GM12874 (cell line): ENCODE measurements at regions not wholly inside any gene's neighbourhood (a gene's known extent, or its start where the extent isn't known, plus 50 kb on each side); places are given as distances from the start of the nearest gene placed in this dataset.

ENCODE experiments used
- CTCF ChIP-seq: IDR thresholded peaks from 2 replicates; pipeline ENCODE4 v1.5.1; 2011; ENCODE audit warnings: low read depth, mild to moderate bottlenecking, control low read depth, low read length, moderate library complexity; ENCODE audit not compliant: insufficient read depth

- no peak for TF ChIP-seq CTCF
These were observed 524.2 kb downstream of the FAT4 start for GRCh38 chr4:125838924-125839323.

DNA sequence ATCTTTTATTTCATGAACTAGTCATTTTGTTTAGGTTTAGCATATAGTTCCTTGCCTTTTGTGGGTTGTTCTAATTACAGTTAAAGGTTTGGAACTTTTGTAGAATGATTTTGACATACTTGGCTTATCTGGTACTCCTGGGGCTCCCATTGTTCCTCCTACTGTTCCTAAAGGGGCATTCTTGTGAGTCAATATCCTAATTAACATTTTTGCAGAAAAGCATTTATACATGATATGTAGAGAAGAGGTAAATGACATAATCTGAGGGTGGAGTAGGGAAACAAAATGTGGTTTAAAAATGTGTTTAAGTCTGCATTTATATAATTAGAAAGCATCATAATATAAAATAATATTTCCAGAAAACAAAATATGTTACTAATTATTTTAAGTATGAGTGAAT, 529.2 kb downstream of the FAT4 start:
- TF ChIP-seq CTCF = no peak

- no peak for TF ChIP-seq CTCF
These were observed 532.8 kb downstream of the FAT4 start for GRCh38 chr4:125847518-125847917.

GRCh38 chr4:125849869-125850268, 535.1 kb downstream of the FAT4 start:
- no peak for TF ChIP-seq CTCF

DNA sequence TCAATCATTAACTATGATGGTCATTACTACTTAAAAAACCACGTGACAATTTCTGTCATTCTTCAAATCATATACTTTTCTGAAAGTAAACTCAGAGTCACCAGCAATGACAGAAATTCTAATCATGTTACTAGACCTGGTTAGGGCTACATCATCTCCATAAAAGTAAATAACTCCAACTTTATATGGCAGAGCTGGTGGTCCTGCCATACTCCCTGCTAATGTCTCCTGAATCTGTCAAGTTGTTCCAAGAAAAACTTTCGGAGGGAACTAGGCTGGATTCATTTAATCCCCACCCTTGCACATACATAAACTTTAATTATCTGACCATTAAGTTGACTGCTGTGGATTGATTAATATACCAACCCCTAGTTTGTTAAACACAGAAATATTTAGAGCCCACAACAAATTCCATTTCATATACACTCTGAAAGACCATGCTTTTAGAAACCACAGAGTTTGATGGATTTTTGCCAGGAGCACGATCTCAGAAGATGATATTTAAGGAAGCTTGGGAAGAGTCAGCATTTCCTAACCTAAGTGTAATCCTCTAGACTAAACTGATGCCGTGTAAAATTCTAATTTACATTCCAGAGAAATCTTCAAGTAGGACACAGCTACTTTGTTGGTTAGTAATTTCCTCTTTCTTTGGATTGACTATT, 577.0 kb downstream of the FAT4 start:
- no peak for TF ChIP-seq CTCF

DNA sequence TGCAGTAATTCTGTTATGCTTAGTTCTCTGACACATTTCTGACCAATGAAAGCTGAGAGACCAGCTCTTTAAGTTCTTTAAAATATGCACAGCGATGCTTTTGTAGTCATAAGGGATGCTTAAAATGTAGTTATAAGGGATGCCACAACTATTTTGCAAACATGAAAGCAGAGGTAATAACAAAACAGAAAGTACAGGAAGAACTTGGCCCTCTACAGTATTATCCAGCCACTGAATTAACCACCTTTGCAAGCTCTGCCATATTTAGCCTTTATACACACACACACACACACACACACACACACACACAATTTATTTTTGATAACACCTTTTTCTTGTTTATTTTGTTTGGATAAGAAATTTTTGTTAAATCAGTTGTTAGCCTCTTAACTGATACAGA, 590.0 kb downstream of the FAT4 start:
- no peak for TF ChIP-seq CTCF

DNA sequence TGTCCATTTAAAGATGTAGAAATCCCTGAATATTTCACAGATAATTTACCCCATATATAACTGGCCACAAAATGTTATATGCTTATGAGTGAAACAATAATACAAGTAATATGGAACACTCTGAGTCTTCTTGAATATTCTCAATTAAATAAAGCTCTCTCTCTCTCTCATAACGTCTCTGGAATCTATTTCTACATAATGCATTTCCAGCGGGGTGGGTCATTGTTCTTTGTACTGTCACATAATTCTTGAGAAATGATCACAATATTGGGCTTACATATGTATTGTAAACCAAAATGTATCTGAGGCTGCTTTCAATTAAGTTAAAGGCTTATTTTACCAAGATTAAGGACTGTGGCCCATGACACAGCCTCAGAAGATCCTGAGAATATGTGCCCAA, 596.3 kb downstream of the FAT4 start:
- TF ChIP-seq CTCF = no peak
